Neural cell (in vitro differentiated cells): ENCODE measurements at regions not wholly inside any gene's neighbourhood (a gene's known extent, or its start where the extent isn't known, plus 50 kb on each side); places are given as distances from the start of the nearest gene placed in this dataset.

ENCODE experiments used
- H2AFZ ChIP-seq: fragments of 200-600, 300-800 bp; sonication (generic), shearing (Covaris generic); 2 replicates; pipeline ENCODE4 v1.6.0; 2014; ENCODE audit warnings: low read depth, mild to moderate bottlenecking, antibody characterized with exemption, low read length, moderate library complexity
- H3F3A ChIP-seq: fragments of 200-600 bp; shearing (Covaris generic); 2 replicates; pipeline ENCODE4 v1.6.1; 2016; ENCODE audit warnings: mild to moderate bottlenecking, moderate library complexity, mixed read lengths, antibody characterized with exemption, low read length; ENCODE audit not compliant: insufficient read depth, poor library complexity, severe bottlenecking
- H3K27ac ChIP-seq: fragments of 200-600, 300-800 bp; sonication (generic), shearing (Covaris generic); 2 replicates; pipeline ENCODE4 v1.5.1; 2014; ENCODE audit warnings: mild to moderate bottlenecking, low read length, moderate library complexity
- H3K27me3 ChIP-seq: fragments of 300-800, 200-600 bp; sonication (generic), shearing (Covaris generic); 2 replicates; pipeline ENCODE4 v1.6.0; 2014; ENCODE audit warnings: mild to moderate bottlenecking, low read depth, low read length, moderate library complexity; ENCODE audit not compliant: insufficient read depth
- H3K36me3 ChIP-seq: fragments of 300-800, 200-600 bp; sonication (generic), shearing (Covaris generic); 2 replicates; pipeline ENCODE4 v1.5.1; 2014; ENCODE audit warnings: mild to moderate bottlenecking, antibody characterized with exemption, low read length, moderate library complexity; ENCODE audit not compliant: insufficient read depth
- H3K4me2 ChIP-seq: fragments of 300-800, 200-600 bp; sonication (generic), shearing (Covaris generic); 2 replicates; pipeline ENCODE4 v1.6.0; 2014; ENCODE audit warnings: mild to moderate bottlenecking, low read length
- H3K4me3 ChIP-seq: fragments of 300-800, 200-600 bp; sonication (generic), shearing (Covaris generic); 2 replicates; pipeline ENCODE4 v1.5.1; 2014; ENCODE audit warnings: mild to moderate bottlenecking, low read length, moderate library complexity
- H3K79me2 ChIP-seq: fragments of 200-600 bp; shearing (Covaris generic); replicated peaks from 2 replicates; pipeline ENCODE4 v1.6.0; 2014; ENCODE audit warnings: mild to moderate bottlenecking, low read length, moderate library complexity; ENCODE audit not compliant: insufficient read depth
- H3K9ac ChIP-seq: fragments of 300-800, 200-600 bp; sonication (generic), shearing (Covaris generic); 2 replicates; pipeline ENCODE4 v1.6.1; 2016; ENCODE audit warnings: mild to moderate bottlenecking, low read length, mixed read lengths
- H3K9me2 ChIP-seq: fragments of 200-600 bp; shearing (Covaris generic); 2 replicates; pipeline ENCODE4 v1.6.1; 2016; ENCODE audit warnings: mild to moderate bottlenecking, low read length, mixed read lengths; ENCODE audit not compliant: insufficient read depth
- H3K9me3 ChIP-seq: fragments of 200-600, 300-800 bp; sonication (generic), shearing (Covaris generic); 2 replicates; pipeline ENCODE4 v1.6.1; 2016; ENCODE audit warnings: mild to moderate bottlenecking, mixed run types, low read length, moderate library complexity, mixed read lengths
- H4K20me1 ChIP-seq: fragments of 200-600 bp; shearing (Covaris generic); 2 replicates; pipeline ENCODE4 v1.6.1; 2016; ENCODE audit warnings: mild to moderate bottlenecking, mixed run types; ENCODE audit not compliant: insufficient read depth
- EP300 ChIP-seq: fragments of 450-650 bp; conservative IDR thresholded peaks from 2 replicates; pipeline ENCODE4 v1.6.1; 2014; ENCODE audit warnings: antibody characterized with exemption, mild to moderate bottlenecking, moderate library complexity; ENCODE audit not compliant: poor library complexity, severe bottlenecking
- EZH2 ChIP-seq: fragments of 200-600, 300-800 bp; shearing (Covaris generic), sonication (generic); IDR thresholded peaks from 2 replicates; pipeline ENCODE4 v1.6.1; 2014; ENCODE audit warnings: antibody characterized with exemption, low read length, borderline replicate concordance, mild to moderate bottlenecking; ENCODE audit not compliant: insufficient read depth, poor library complexity, severe bottlenecking
- MXI1 ChIP-seq: fragments of 450-650 bp; conservative IDR thresholded peaks from 2 replicates; pipeline ENCODE4 v1.6.1; 2014; ENCODE audit warnings: antibody characterized with exemption, mild to moderate bottlenecking; ENCODE audit not compliant: poor library complexity, severe bottlenecking
- POLR2AphosphoS5 ChIP-seq: IDR thresholded peaks from 2 replicates; pipeline ENCODE4 v1.6.1; 2012
- RAD21 ChIP-seq: fragments of 450-650 bp; conservative IDR thresholded peaks from 2 replicates; pipeline ENCODE4 v1.6.1; 2014; ENCODE audit warnings: antibody characterized with exemption, mild to moderate bottlenecking, moderate library complexity
- REST ChIP-seq: IDR thresholded peaks from 2 replicates; pipeline ENCODE4 v1.6.1; 2012; ENCODE audit warnings: borderline replicate concordance
- SMC3 ChIP-seq: fragments of 450-650 bp; conservative IDR thresholded peaks from 2 replicates; pipeline ENCODE4 v1.6.1; 2014; ENCODE audit warnings: antibody characterized with exemption, mild to moderate bottlenecking, moderate library complexity; ENCODE audit not compliant: poor library complexity
- TAF1 ChIP-seq: IDR thresholded peaks from 2 replicates; pipeline ENCODE4 v1.6.1; 2012; ENCODE audit warnings: low read depth
- TF ChIP-seq, protein P1 (sequence below): fragments of 450-650 bp; IDR thresholded peaks from 2 replicates; pipeline ENCODE4 v1.5.1; 2014; ENCODE audit warnings: antibody characterized with exemption, mild to moderate bottlenecking, moderate library complexity; ENCODE audit not compliant: poor library complexity, severe bottlenecking

GRCh38 chr5:38051711-38052511, 206.4 kb upstream of the EGFLAM start:
- H3K4me2 ChIP-seq = no peak overlapping the region

DNA sequence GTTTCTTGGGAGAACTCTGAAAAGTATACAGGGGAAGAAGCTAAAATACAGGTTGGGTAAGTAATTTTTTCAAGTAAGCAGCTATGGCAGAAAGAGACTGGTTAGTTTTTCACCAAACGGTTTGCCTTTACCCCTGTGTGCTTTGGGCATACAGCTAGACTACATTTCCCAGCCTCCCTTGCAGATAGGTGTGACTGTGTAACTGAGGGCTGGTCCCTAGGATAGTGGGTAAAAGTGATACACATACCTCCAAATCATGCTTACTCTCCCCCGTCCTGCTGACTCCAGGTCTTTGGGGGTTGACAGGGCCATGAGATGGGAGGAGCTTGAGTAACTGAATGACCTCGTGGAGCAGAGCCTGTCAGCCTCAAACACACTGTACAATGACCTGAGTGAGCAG, 208.6 kb upstream of the GDNF start:
- H3K9me2 ChIP-seq = no peaks in the 10 kb centered on the region
- H3K9me3 ChIP-seq = no peaks in the 10 kb centered on the region
- no peak overlapping the region for H3K4me2 ChIP-seq
- no peaks in the 10 kb centered on the region for H3K36me3 ChIP-seq
- TF ChIP-seq EZH2 (no peak), EP300 (no peak), POLR2AphosphoS5 (no peak), REST (no peak), MXI1 (no peak), SMC3 (no peak)
- TF ChIP-seq, protein P1, sequence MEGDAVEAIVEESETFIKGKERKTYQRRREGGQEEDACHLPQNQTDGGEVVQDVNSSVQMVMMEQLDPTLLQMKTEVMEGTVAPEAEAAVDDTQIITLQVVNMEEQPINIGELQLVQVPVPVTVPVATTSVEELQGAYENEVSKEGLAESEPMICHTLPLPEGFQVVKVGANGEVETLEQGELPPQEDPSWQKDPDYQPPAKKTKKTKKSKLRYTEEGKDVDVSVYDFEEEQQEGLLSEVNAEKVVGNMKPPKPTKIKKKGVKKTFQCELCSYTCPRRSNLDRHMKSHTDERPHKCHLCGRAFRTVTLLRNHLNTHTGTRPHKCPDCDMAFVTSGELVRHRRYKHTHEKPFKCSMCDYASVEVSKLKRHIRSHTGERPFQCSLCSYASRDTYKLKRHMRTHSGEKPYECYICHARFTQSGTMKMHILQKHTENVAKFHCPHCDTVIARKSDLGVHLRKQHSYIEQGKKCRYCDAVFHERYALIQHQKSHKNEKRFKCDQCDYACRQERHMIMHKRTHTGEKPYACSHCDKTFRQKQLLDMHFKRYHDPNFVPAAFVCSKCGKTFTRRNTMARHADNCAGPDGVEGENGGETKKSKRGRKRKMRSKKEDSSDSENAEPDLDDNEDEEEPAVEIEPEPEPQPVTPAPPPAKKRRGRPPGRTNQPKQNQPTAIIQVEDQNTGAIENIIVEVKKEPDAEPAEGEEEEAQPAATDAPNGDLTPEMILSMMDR = no peak
- H3K9ac ChIP-seq = no peak overlapping the region
- H4K20me1 ChIP-seq = no peaks in the 10 kb centered on the region
- H3K27me3 ChIP-seq = no peaks in the 10 kb centered on the region
- no peak overlapping the region for H2AFZ ChIP-seq
- H3K27ac ChIP-seq = no peak overlapping the region
- H3F3A ChIP-seq = no peaks in the 10 kb centered on the region
- no peaks in the 10 kb centered on the region for H3K79me2 ChIP-seq
- no peak overlapping the region for H3K4me3 ChIP-seq

More at GRCh38 chr5:38051711-38052511, 206.4 kb upstream of the EGFLAM start:
- Histone ChIP-seq H3K9me3 (no peaks in the 10 kb centered on the region), H3K4me3 (no peak overlapping the region), H4K20me1 (no peaks in the 10 kb centered on the region), H3K36me3 (no peaks in the 10 kb centered on the region), H3F3A (no peaks in the 10 kb centered on the region), H3K27me3 (no peaks in the 10 kb centered on the region), H3K9me2 (no peaks in the 10 kb centered on the region), H3K9ac (no peak overlapping the region), H3K79me2 (no peaks in the 10 kb centered on the region), H2AFZ (no peak overlapping the region), H3K27ac (no peak overlapping the region)
- TF ChIP-seq EZH2 (no peak), REST (no peak), SMC3 (no peak), MXI1 (no peak), POLR2AphosphoS5 (no peak), RAD21 (no peak), TAF1 (no peak)
- TF ChIP-seq, protein P1 = no peak
